ENCODE measurements at regions not wholly inside any gene's neighbourhood (a gene's known extent, or its start where the extent isn't known, plus 50 kb on each side); places are given as distances from the start of the nearest gene placed in this dataset.

- TF ChIP-seq POLR2A (IDR thresholded peaks at IDR 0.05) (no peak), CTCF (IDR thresholded peaks at IDR 0.05) (no peak)
Measured at GRCh38 chr10:3411044-3411443, 238.5 kb upstream of the PITRM1 start.
